ENCODE measurements at regions not wholly inside any gene's neighbourhood (a gene's known extent, or its start where the extent isn't known, plus 50 kb on each side); places are given as distances from the start of the nearest gene placed in this dataset.

GRCh38 chr2:220246386-220246785 lies 619.0 kb downstream of the SLC4A3 start:
- in situ Hi-C loops (cut with HindIII; ENCODE audit: low sequenced_read_pairs), result no loop called here

- in situ Hi-C loops (cut with HindIII; ENCODE audit: low sequenced_read_pairs), result no loop called here
These were observed 620.3 kb downstream of the SLC4A3 start for GRCh38 chr2:220247588-220248350.

- in situ Hi-C loops (cut with HindIII; ENCODE audit: low sequenced_read_pairs), result no loop called here
These were observed 632.2 kb downstream of the SLC4A3 start for GRCh38 chr2:220259662-220260061.

GRCh38 chr2:220263300-220263699 lies 635.9 kb downstream of the SLC4A3 start:
- in situ Hi-C loops (cut with HindIII; ENCODE audit: low sequenced_read_pairs), result no loop called here

- in situ Hi-C loops (cut with HindIII; ENCODE audit: low sequenced_read_pairs), result no loop called here
These were observed 641.9 kb downstream of the SLC4A3 start for GRCh38 chr2:220269367-220269766.

GRCh38 chr2:220270481-220271070 lies 643.1 kb downstream of the SLC4A3 start:
- in situ Hi-C loops (cut with HindIII; ENCODE audit: low sequenced_read_pairs), result no loop called here

GRCh38 chr2:220272656-220273055 lies 645.2 kb downstream of the SLC4A3 start:
- in situ Hi-C loops (cut with HindIII; ENCODE audit: low sequenced_read_pairs), result no loop called here

- in situ Hi-C loops (cut with HindIII; ENCODE audit: low sequenced_read_pairs), result no loop called here
These were observed 645.7 kb downstream of the SLC4A3 start for GRCh38 chr2:220273082-220273481.

- in situ Hi-C loops (cut with HindIII; ENCODE audit: low sequenced_read_pairs), result no loop called here
These were observed 648.0 kb downstream of the SLC4A3 start for GRCh38 chr2:220275454-220275853.

GRCh38 chr2:220276741-220277444 lies 649.5 kb downstream of the SLC4A3 start:
- in situ Hi-C loops (cut with HindIII; ENCODE audit: low sequenced_read_pairs), result no loop called here

GRCh38 chr2:220277445-220277975 lies 650.1 kb downstream of the SLC4A3 start:
- in situ Hi-C loops (cut with HindIII; ENCODE audit: low sequenced_read_pairs), result no loop called here

GRCh38 chr2:220278022-220278421 lies 650.6 kb downstream of the SLC4A3 start:
- in situ Hi-C loops (cut with HindIII; ENCODE audit: low sequenced_read_pairs), result no loop called here

GRCh38 chr2:220279372-220279771 lies 651.9 kb downstream of the SLC4A3 start:
- in situ Hi-C loops (cut with HindIII; ENCODE audit: low sequenced_read_pairs), result no loop called here

- in situ Hi-C loops (cut with HindIII; ENCODE audit: low sequenced_read_pairs), result no loop called here
These were observed 652.4 kb downstream of the SLC4A3 start for GRCh38 chr2:220279840-220280239.

- in situ Hi-C loops (cut with HindIII; ENCODE audit: low sequenced_read_pairs), result no loop called here
These were observed 653.3 kb downstream of the SLC4A3 start for GRCh38 chr2:220280736-220281135.

GRCh38 chr2:220281771-220282170 lies 654.3 kb downstream of the SLC4A3 start:
- in situ Hi-C loops (cut with HindIII; ENCODE audit: low sequenced_read_pairs), result no loop called here

- in situ Hi-C loops (cut with HindIII; ENCODE audit: low sequenced_read_pairs), result no loop called here
These were observed 654.8 kb downstream of the SLC4A3 start for GRCh38 chr2:220282236-220282635.

- in situ Hi-C loops (cut with HindIII; ENCODE audit: low sequenced_read_pairs), result no loop called here
These were observed 666.5 kb downstream of the SLC4A3 start for GRCh38 chr2:220293966-220294365.

- in situ Hi-C loops (cut with HindIII; ENCODE audit: low sequenced_read_pairs), result no loop called here
These were observed 668.7 kb downstream of the SLC4A3 start for GRCh38 chr2:220296174-220296573.

- in situ Hi-C loops (cut with HindIII; ENCODE audit: low sequenced_read_pairs), result no loop called here
These were observed 669.7 kb downstream of the SLC4A3 start for GRCh38 chr2:220297093-220297492.

- in situ Hi-C loops (cut with HindIII; ENCODE audit: low sequenced_read_pairs), result no loop called here
These were observed 673.4 kb downstream of the SLC4A3 start for GRCh38 chr2:220300806-220301205.

GRCh38 chr2:220302756-220303155 lies 675.3 kb downstream of the SLC4A3 start:
- in situ Hi-C loops (cut with HindIII; ENCODE audit: low sequenced_read_pairs), result no loop called here

Measured in DLD1 (cell line).